T-helper 1 cell treated with Interleukin-12 subunit alpha and Interleukin-12 subunit beta and Interleukin-4 antibody, amounts not matched to agents 30 μg/mL and 1 μg/mL, for 36 hours (primary cell): ENCODE measurements at regions not wholly inside any gene's neighbourhood (a gene's known extent, or its start where the extent isn't known, plus 50 kb on each side); places are given as distances from the start of the nearest gene placed in this dataset.
"Not testable (repeated sequence)": the region's sequence is repeated elsewhere in the genome, so short reads cannot be mapped to it uniquely, and the experiment has no call there.

Experiments used
- H3K27ac Mint-ChIP-seq: one replicate; pipeline ENCODE4 v1.8.0; 2021; ENCODE audit warnings: mild to moderate bottlenecking, mixed read lengths
- H3K27me3 Mint-ChIP-seq: one replicate; pipeline ENCODE4 v1.8.0; 2021; ENCODE audit warnings: low read depth, mixed read lengths
- H3K36me3 Mint-ChIP-seq: one replicate; pipeline ENCODE4 v1.8.0; 2021; ENCODE audit warnings: low read depth, mixed read lengths
- H3K4me1 Mint-ChIP-seq: one replicate; pipeline ENCODE4 v1.8.0; 2021; ENCODE audit warnings: low read depth, mixed read lengths
- H3K4me3 Mint-ChIP-seq: one replicate; pipeline ENCODE4 v1.8.0; 2021; ENCODE audit warnings: mild to moderate bottlenecking, moderate library complexity, mixed read lengths
- H3K9me3 Mint-ChIP-seq: one replicate; pipeline ENCODE4 v1.8.0; 2021; ENCODE audit warnings: mixed read lengths

DNA sequence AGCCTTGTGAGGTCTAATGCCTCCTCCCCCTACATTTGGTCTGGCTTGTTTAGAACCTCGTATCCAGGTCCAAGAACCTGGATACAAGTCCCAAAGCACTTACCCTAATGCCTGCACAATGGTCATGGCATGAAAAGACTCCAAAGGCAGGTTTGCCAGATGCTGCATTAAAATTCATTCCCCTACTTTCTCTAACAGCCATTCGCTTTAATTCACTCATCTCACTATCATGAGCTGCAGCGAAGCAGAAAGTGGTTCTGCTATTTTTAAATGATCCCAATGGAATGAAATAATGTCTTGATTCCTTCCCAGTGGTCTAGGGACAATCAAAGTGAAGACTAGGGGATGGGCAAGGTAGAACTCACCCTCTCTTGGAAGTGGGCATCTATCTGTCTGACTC, 72.5 kb upstream of the MAX start:
- no peak overlapping the region for H3K4me3 Mint-ChIP-seq
- H3K4me1 Mint-ChIP-seq = peaks cover 24% of the 10 kb centered on the region
- H3K36me3 Mint-ChIP-seq = no peaks in the 10 kb centered on the region
- H3K27me3 Mint-ChIP-seq = no peaks in the 10 kb centered on the region
- H3K9me3 Mint-ChIP-seq = no peaks in the 10 kb centered on the region
- no peak overlapping the region for H3K27ac Mint-ChIP-seq

GRCh38 chr14:65177551-65177950, 75.2 kb upstream of the MAX start:
- Mint-ChIP-seq H3K27me3 (no peaks in the 10 kb centered on the region), H3K4me3 (no peak overlapping the region), H3K4me1 (peaks cover 27% of the 10 kb centered on the region), H3K27ac (no peak overlapping the region), H3K36me3 (peaks cover 5% of the 10 kb centered on the region), H3K9me3 (peaks cover 13% of the 10 kb centered on the region)

DNA sequence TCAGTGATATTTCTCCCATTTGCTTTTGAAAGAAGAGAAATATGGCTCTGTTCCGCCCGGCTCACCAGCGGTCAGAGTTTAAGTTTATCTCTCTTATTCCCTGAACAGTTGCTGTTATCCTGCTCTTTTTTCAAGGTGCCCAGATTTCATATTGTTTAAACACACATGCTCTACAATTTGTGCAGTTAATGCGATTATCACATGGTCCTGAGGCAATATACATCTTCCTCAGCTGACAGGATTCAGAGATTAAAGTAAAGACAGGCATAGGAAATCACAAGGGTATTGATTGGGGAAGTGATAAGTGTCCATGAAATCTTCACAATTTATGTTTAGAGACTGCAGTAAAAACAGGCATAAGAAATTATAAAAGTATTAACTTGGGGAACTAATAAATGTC, 76.9 kb upstream of the MAX start:
- H3K9me3 Mint-ChIP-seq = peaks cover 21% of the 10 kb centered on the region
- H3K36me3 Mint-ChIP-seq = peaks cover 11% of the 10 kb centered on the region

GRCh38 chr14:65179918-65180724, 77.8 kb upstream of the MAX start:
- Mint-ChIP-seq H3K4me3 (peak overlapping the region; percentile 18), H3K9me3 (peaks cover 21% of the 10 kb centered on the region), H3K27ac (peak overlapping the region; percentile 11), H3K27me3 (no peaks in the 10 kb centered on the region), H3K36me3 (peaks cover 11% of the 10 kb centered on the region), H3K4me1 (peaks cover 35% of the 10 kb centered on the region)

More for the DNA sequence above, 76.9 kb upstream of the MAX start:
- H3K27me3 Mint-ChIP-seq, H3K27ac Mint-ChIP-seq, H3K4me3 Mint-ChIP-seq: not testable (repeated sequence)
- peaks cover 31% of the 10 kb centered on the region for H3K4me1 Mint-ChIP-seq

GRCh38 chr14:65180725-65181025, 78.4 kb upstream of the MAX start:
- peaks cover 11% of the 10 kb centered on the region for H3K36me3 Mint-ChIP-seq
- H3K27me3 Mint-ChIP-seq = no peaks in the 10 kb centered on the region
- peak overlapping the region; percentile 11 for H3K27ac Mint-ChIP-seq
- peaks cover 21% of the 10 kb centered on the region for H3K9me3 Mint-ChIP-seq
- peaks cover 35% of the 10 kb centered on the region for H3K4me1 Mint-ChIP-seq
- peak overlapping the region; percentile 18 for H3K4me3 Mint-ChIP-seq

GRCh38 chr14:65184032-65184764, 81.9 kb upstream of the MAX start:
- no peak overlapping the region for H3K4me3 Mint-ChIP-seq
- H3K27ac Mint-ChIP-seq = no peak overlapping the region
- no peaks in the 10 kb centered on the region for H3K27me3 Mint-ChIP-seq
- H3K9me3 Mint-ChIP-seq = peaks cover 21% of the 10 kb centered on the region
- peaks cover 30% of the 10 kb centered on the region for H3K4me1 Mint-ChIP-seq
- peaks cover 11% of the 10 kb centered on the region for H3K36me3 Mint-ChIP-seq

- Mint-ChIP-seq H3K27me3 (no peaks in the 10 kb centered on the region), H3K36me3 (peaks cover 11% of the 10 kb centered on the region), H3K4me3 (no peak overlapping the region), H3K27ac (no peak overlapping the region), H3K4me1 (peaks cover 13% of the 10 kb centered on the region), H3K9me3 (peaks cover 21% of the 10 kb centered on the region)
These were observed 83.5 kb upstream of the MAX start for GRCh38 chr14:65185829-65186228.

GRCh38 chr14:65186951-65187350, 84.6 kb upstream of the MAX start:
- no peak overlapping the region for H3K4me3 Mint-ChIP-seq
- H3K27me3 Mint-ChIP-seq = no peaks in the 10 kb centered on the region
- H3K9me3 Mint-ChIP-seq = peaks cover 14% of the 10 kb centered on the region
- H3K4me1 Mint-ChIP-seq = peaks cover 9% of the 10 kb centered on the region
- no peak overlapping the region for H3K27ac Mint-ChIP-seq
- H3K36me3 Mint-ChIP-seq = peaks cover 6% of the 10 kb centered on the region

- no peak overlapping the region for H3K27ac Mint-ChIP-seq
- peaks cover 6% of the 10 kb centered on the region for H3K36me3 Mint-ChIP-seq
- H3K9me3 Mint-ChIP-seq = peaks cover 8% of the 10 kb centered on the region
These were observed 85.2 kb upstream of the MAX start for GRCh38 chr14:65187421-65188049.

DNA sequence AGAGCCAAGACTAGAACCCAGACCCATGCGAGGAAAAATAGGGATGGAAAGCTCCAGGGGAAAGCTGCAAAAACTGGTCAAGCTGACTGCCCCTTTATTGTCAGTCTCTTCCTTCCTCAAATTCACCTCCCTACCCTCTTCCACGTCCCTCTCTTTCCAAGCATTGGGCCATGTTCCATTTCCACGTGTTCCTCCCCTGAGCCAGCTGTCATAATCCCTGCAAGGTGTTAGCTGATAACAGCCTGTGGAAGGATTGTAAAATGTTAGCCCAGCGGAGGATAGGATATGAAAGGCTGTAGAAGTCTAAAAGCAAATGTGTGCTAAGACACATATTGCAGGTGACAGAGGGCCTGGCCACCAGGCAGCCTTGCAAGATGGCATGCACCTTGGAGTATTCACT, 88.0 kb upstream of the MAX start:
- Mint-ChIP-seq H3K4me1 (peaks cover 5% of the 10 kb centered on the region), H3K4me3 (no peak overlapping the region)

More at GRCh38 chr14:65187421-65188049, 85.2 kb upstream of the MAX start:
- Mint-ChIP-seq H3K4me1 (peaks cover 9% of the 10 kb centered on the region), H3K27me3 (no peaks in the 10 kb centered on the region), H3K4me3 (no peak overlapping the region)

DNA sequence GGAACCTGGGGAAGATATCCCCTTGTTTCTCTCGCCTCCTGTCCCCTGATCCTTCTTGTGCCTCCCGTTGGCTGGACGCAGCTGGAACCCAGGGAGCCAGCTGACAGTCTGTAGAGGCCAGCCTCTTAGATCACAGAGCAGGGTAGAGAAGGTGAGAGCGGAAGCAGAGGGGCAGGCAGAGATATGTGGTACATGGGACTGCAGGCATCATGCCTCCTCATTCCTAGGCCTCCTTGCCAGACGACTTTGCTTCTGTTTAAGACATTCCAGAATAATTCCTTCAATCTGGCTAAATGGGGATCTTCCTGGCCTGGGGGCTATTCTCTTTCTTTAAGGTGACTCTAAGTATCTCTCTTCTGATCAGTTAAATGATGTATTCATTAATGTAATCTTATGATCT, 89.4 kb upstream of the MAX start:
- peaks cover 3% of the 10 kb centered on the region for H3K9me3 Mint-ChIP-seq
- H3K4me1 Mint-ChIP-seq = peaks cover 9% of the 10 kb centered on the region
- no peaks in the 10 kb centered on the region for H3K27me3 Mint-ChIP-seq
- H3K27ac Mint-ChIP-seq = no peak overlapping the region
- H3K36me3 Mint-ChIP-seq = no peaks in the 10 kb centered on the region
- H3K4me3 Mint-ChIP-seq = no peak overlapping the region

More for the DNA sequence above, 88.0 kb upstream of the MAX start:
- Mint-ChIP-seq H3K9me3 (peaks cover 3% of the 10 kb centered on the region), H3K27me3 (no peaks in the 10 kb centered on the region), H3K27ac (no peak overlapping the region), H3K36me3 (no peaks in the 10 kb centered on the region)

- H3K4me3 Mint-ChIP-seq = no peak overlapping the region
- H3K36me3 Mint-ChIP-seq = no peaks in the 10 kb centered on the region
- H3K27me3 Mint-ChIP-seq = no peaks in the 10 kb centered on the region
- H3K4me1 Mint-ChIP-seq = peaks cover 9% of the 10 kb centered on the region
- no peak overlapping the region for H3K27ac Mint-ChIP-seq
- peaks cover 3% of the 10 kb centered on the region for H3K9me3 Mint-ChIP-seq
These were observed 90.4 kb upstream of the MAX start for GRCh38 chr14:65192686-65193085.

DNA sequence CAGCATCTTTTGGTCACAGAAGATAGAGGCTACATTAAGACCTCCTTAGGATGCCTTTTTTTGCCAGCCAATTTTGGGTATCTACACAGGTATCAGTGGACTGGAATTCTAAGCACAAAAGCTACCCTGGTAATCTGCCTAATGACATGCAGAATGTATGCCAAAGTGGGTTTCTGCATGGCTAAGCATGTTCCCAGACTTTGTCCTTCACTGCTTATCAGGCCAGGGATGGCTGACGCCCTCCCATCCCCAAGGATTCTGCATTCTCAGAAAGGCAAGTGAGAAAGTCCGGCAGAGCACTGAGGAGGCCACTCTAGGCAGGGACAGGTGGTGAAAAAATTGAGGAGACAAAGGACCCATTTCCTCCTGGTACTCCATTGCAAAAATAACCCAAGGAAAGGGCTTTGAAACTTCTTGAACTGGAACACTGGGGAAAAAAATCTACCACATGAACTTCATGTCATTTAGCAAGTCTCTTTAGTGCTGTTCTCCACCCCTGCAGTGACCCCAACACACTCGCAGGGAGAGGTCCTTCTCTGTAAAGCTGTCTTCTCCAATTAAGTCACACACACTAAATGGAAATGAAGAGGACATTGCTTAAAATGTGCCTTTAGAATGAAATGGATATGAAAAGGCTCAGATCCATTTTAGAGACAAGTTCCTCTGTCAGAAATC, 91.7 kb upstream of the MAX start:
- Mint-ChIP-seq H3K4me3 (no peak overlapping the region), H3K27ac (no peak overlapping the region), H3K36me3 (peaks cover 2% of the 10 kb centered on the region), H3K27me3 (no peaks in the 10 kb centered on the region), H3K9me3 (peaks cover 3% of the 10 kb centered on the region), H3K4me1 (peaks cover 12% of the 10 kb centered on the region)

DNA sequence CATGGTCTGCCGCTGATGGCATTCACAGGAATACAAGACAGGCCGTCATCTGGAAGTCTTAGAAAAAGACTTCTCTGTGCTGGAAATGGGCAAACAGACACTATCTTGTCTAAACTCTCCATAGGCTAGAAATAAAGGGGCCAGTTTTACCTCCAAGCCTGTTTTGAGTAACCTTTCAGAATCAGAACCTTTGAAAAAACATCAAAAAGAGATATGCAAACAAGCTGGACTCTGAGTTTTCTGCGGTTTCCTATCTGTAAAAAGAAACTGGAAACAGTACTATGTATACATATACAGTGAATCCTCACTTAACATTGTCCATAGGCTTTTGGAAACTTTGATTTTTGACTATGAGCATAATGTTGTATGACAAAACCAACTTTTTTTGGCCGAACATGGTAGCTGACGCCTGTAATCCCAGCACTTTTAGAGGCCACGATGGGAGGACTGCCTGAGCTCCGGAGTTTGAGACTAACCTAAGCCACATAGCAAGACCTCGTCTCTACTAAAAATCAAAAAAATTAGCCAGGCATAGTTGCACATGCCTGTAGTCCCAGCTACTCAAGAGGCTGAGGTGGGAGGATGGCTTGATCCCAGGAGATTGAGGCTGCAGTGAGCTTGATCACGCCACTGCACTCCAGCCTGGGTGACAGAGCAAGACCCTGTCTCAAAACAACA, 92.9 kb upstream of the MAX start:
- H3K27ac Mint-ChIP-seq = no peak overlapping the region
- H3K27me3 Mint-ChIP-seq = no peaks in the 10 kb centered on the region
- no peak overlapping the region for H3K4me3 Mint-ChIP-seq
- H3K36me3 Mint-ChIP-seq = peaks cover 2% of the 10 kb centered on the region
- H3K4me1 Mint-ChIP-seq = peaks cover 12% of the 10 kb centered on the region
- peaks cover 3% of the 10 kb centered on the region for H3K9me3 Mint-ChIP-seq
